NOMO-1 treated with DMSO at 0.1 percent for 48 hours (cell line): ENCODE measurements at regions not wholly inside any gene's neighbourhood (a gene's known extent, or its start where the extent isn't known, plus 50 kb on each side); places are given as distances from the start of the nearest gene placed in this dataset.
"Not testable (repeated sequence)": the region's sequence is repeated elsewhere in the genome, so short reads cannot be mapped to it uniquely, and the experiment has no call there.

Source experiments
- DNase-seq: peaks from one replicate; lab custom pipeline; 2025; ENCODE audit not compliant: unreplicated experiment; lab: John Stamatoyannopoulos, UW

DNA sequence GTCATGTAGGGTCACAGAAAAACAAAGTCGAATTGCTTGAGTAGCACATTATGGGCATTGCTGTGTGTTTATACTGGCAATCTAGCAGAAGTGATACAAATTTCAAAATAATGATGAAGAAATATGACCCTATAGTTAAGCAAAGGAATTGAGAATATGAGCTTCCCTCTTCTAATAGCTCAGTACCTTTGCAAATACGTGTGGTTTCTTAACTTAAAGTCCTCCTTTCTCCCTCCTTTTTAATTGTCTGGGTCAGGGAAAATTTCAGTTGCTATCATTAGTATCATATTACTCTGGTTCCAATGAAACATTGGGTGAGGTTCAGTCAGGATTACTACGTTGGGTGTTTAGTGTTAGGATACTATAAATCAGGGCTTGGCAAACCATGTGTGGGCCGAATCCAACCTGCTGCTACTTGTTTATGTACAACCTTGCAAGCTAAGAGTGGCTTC is 166.8 kb upstream of the CARMIL1 start:
- peak; percentile 85 for DNase-seq

GRCh38 chr6:25113436-25113835 is 165.7 kb upstream of the CARMIL1 start:
- DNase-seq, result no peak

DNA sequence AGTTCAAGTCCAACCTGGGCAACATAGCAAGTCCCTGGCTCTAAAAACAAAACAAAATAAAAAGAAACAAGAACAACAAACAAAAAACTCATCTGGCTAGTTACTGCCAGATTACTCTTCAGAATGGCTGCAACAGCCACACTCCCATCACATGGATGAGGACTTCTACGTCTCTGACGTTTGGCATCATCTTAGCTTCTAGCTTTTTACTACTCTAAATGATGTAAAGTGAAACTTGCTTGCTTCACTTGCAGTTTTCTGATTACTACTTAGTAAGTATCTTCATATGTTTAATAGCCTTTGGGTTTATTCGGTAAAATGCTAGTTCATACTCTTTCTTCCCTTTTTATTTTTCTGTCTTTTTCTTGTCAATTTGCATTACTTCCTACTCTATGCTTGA is 161.1 kb upstream of the CARMIL1 start:
- no peak for DNase-seq

DNA sequence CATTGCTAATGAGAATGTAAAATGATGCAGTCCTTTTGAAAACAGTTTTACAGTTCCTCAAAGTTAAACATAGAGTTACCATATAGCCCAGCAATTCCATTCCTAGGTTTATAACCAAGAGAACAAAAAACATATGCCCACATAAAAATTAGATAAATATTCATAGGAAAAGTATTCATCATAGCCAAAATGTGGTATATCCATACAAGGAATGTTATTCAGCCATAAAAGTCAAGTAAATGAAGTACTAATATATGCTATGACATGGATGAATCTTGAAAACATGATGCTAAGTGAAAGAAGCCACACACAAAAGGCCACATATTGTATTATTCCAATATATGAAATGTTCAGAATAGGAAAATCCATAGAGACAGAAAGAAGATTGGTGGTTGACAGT is 158.0 kb upstream of the CARMIL1 start:
- no peak for DNase-seq

DNA sequence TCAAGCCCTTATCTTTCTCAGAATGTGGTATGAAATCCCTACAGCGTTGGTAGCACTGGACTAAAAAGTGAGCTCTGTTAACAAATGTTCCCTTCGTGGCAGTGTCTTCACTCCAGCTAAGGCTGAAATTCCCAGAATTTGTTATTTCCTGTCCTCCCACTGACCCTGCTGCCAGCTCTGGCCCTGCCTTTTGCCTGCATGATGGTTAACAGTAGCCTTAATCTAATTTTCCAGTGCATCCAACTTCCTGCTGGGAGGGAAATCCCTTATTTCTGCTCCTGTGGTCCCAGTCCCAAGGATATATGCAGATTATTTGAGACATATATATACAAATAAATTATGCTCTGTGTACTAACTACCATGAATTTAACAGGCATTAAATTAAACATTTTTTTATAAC is 157.2 kb upstream of the CARMIL1 start:
- no peak for DNase-seq

DNA sequence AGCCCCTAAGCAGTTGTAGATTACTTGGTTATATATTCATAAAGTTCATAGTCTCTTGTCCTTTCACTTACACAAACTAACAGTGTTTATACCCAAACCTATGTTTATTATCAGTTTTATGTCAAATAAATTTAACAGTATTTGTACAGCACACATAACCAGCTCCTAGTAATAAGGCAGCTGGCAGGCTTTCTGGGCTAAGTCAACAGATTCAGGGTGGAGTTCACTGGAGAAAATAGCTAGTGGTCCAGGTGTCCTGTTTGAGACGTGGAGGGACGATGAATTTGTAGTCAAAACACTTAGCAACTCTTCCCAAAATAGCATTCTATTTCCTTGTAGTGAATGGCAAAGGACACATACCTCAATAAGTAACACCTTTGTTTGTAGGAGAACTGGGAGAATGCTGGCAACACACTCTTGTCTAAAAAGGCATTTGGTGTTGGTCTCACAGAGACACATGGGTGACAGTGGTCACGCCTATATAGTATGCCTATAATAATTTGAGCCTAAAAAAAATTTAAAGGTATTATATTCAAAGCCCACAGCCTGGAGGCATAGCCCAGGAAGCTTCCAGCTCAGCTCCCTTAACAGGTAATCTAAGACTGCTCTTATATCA is 156.4 kb upstream of the CARMIL1 start:
- no peak for DNase-seq

DNA sequence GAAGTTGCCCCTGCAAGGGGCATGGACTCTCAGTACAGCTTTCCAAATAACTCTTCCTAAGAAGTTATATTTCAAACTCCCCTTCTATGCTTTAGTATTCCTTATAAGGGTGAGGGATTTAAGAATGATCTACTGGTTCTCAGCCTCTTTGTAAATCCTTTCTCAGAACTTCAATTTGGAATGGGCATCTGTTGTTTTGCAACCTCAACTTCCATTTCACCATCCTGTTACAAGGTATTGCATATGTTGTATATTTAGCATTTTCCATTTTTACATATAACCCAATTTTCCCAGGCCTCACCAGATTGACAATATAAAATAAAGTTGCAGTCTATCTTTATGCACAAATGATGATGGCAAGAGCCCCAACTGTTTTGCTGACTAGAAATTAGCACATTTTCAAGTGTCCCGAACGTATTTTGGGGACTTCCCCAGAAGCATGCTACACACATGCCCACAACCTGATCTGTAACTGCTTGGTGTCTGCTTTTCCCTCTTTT is 154.9 kb upstream of the CARMIL1 start:
- peak; percentile 10 for DNase-seq

GRCh38 chr6:25125736-25126135 is 153.4 kb upstream of the CARMIL1 start:
- no peak for DNase-seq

GRCh38 chr6:25127076-25127837 is 151.9 kb upstream of the CARMIL1 start:
- no peak for DNase-seq

- DNase-seq, result peak; percentile 64
These were observed 148.7 kb upstream of the CARMIL1 start for GRCh38 chr6:25130518-25130917.

DNA sequence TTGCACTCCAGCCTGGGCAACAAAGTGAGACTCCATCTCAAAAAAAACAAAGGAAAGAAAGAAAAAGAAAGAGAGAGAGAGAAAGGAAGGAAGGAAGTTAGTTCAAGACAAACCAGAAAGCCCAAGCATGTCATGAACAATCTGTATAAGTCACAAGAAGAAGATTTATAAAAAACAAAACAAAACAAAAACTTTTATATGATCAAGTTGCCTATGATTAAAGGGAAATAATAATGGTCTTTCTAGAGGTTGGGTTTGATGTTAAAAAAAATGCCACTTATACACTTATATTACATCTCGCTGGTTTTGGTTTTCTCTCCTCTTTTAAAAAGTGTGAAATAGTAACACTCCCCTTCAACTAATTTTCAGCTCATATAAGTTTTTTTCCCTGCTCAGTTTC is 146.2 kb upstream of the CARMIL1 start:
- DNase-seq, result no peak

GRCh38 chr6:25133568-25133967 is 145.6 kb upstream of the CARMIL1 start:
- no peak for DNase-seq

GRCh38 chr6:25136854-25137253 is 142.3 kb upstream of the CARMIL1 start:
- no peak for DNase-seq

DNA sequence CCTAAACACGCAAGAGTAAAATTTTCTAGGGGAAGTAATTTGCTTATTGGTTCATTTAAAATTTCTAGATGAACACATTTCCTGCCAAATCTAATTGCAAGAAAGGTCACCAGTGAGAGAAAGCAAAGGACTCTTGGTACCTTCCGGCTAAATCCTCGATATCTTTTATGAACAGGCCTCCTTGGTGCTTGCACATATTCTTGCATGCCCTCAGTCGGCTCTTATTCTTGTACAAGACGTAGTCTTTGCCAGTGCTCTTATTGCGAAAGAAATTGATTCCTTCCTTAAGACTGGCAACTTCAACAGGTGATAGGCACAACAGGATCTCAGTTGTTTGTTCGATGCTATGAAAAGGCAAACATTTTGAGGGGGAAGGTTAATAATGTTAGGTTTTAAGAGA is 141.7 kb upstream of the CARMIL1 start:
- DNase-seq, result peak; percentile 50

DNA sequence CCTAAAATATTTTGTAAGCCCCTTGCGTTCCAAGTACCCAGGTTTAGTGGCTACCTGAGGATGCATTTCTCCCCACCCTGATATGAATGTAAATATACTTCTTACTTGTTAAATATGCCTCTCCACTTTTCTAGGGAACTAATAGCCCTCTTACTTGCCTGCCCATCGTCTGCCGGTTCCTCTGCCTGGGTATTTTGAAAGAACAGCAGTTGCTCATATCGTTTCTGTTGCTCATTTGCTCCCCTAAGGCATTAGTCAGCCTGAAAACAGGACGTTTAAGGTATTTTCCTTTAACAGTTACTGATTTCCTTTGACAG is 141.3 kb upstream of the CARMIL1 start:
- no peak for DNase-seq

DNA sequence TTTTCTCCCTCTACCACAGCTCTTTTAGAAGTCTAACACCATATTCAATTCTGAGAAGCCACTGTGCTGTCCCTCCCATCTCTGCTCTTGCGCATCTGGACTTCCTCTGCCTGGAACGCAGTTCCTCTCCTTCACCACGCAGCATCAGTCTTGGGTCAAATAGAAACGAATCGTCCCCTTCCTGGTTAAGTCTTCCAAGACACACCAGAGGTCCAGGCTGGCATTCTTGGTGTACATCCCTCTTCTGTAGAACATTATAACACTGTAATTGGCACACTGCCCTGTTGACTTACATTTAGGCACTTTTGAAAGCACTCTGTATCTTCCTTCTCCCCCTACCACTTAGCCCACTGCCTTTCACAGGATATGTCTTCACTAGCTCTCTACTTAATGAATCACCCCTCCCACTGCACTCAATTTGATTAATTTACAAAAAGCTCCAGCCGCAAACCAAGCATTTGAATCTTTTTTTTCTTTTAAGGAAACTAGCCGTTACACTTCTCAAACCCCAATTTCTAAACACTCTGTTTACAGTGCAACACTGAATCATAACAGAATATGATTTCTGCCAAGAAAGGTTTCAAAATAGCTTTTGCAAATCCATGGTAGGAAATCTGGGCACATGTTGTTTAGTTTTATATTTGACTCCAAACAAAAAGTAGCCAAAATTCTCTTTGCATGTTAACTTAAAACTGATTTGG is 140.8 kb upstream of the CARMIL1 start:
- peak; percentile 94 for DNase-seq

DNA sequence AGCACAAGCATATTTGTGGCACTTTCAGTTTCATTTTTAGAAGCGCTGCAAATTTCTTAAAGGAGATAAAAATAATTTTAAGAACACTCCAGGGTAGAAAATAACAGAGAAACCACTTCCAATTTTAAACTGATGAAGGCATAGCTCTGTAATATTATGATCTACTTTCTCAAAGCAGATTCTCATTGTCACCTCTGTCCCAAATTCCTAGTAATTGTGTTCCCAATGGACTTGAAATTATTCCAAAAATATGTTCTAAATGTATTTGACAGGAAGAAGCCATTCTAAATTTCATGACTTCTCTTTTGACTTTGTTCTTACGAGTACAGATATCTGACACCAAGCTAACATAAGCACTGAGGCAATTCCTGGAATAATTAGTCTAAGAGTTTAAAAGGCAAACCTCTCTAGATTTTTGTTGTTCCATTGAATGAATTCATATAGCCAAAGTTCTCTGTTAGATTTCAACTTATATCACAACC is 140.2 kb upstream of the CARMIL1 start:
- no peak for DNase-seq

GRCh38 chr6:25139608-25140007 is 139.6 kb upstream of the CARMIL1 start:
- not testable (repeated sequence) for DNase-seq

DNA sequence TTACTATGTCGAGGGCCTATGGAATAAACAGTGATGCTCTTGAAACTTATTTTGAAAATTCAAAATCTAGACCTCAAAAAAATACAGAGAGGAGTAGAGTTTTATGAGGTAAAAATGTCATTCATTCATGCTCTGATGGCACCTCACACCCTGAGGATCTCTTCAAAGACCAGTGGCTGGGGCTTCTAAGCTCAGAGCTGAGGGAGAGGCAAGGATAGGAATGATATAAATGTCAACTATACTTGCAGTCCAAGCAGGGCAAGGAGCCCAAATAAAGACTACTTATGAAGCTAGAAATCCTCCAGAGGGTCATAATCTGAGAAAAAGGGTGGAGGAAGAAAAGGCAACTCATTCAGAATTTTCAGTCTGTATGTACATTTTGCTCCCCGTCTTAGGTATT is 136.7 kb upstream of the CARMIL1 start:
- no peak for DNase-seq

GRCh38 chr6:25144919-25145318 is 134.3 kb upstream of the CARMIL1 start:
- no peak for DNase-seq

DNA sequence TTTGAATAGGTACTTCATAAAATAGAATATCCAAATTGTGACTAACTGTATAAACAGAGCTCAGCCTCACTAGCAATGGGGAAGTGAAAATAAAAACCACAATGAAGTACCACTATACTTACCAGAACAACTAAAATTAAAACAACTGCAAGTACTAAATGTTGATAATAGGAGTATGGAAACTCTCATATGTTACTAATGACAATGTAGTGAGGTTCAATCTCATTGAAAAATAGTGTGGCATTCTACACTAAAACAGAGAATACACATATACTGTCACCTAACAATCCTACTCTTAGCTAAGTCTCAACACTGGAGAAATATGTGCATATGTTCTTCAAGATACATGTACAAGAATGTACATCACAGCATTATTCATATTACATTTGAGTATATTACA is 132.0 kb upstream of the CARMIL1 start:
- DNase-seq, result peak; percentile 92

DNA sequence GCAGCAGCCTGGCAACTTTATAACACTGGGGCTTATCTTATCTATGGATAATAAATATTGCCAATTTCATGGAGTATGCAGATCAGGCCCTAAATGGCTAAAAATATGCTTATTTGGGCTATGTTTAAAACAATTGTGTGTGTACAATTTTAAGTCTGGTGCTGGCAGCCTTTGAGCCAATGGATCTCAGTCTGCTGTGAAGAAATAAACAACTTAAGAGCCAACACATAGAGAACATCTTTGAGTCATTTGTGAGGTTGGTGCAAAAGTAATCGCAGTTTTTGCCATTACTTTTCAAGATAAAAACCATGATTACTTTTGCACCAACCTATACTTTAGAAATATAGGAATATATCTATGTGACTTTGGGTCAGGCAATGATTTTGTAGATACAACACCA is 129.1 kb upstream of the CARMIL1 start:
- no peak for DNase-seq
